Heart left ventricle (tissue), 16 donors: ENCODE measurements at regions not wholly inside any gene's neighbourhood (a gene's known extent, or its start where the extent isn't known, plus 50 kb on each side); places are given as distances from the start of the nearest gene placed in this dataset.

ENCODE experiments used
- ATAC-seq, 4 donors: fragments of 200-7000 bp; cut with Tn5 transposase; one replicate each; pipeline ENCODE4 v1.9.1; 2020 to 2022; ENCODE audit warnings: moderate library complexity in 4 of 4, mild to moderate bottlenecking in 3 of 4, moderate number of reproducible peaks in 1 of 4
- DNase-seq, 5 donors: peaks; one replicate each; pipeline ENCODE4 v3.0.0-alpha.2; 2020
- H3K27ac ChIP-seq, 12 donors: fragments of 200-600 bp; sonication (generic) in 4 of 12; one replicate each; pipeline versions ENCODE4 v1.5.0 to v1.8.0; 2016 to 2022; ENCODE audit warnings: mild to moderate bottlenecking in 2 of 12
- H3K27me3 ChIP-seq, 9 donors: fragments of 200-600 bp; sonication (generic) in 2 of 9; one replicate each; pipeline versions ENCODE4 v1.5.1 to v1.8.0; 2016 to 2022; ENCODE audit warnings: mild to moderate bottlenecking in 3 of 9
- H3K36me3 ChIP-seq, 9 donors: fragments of 200-600 bp; sonication (generic) in 2 of 9; one replicate each; pipeline versions ENCODE4 v1.5.0 to v1.8.0; 2018 to 2022; ENCODE audit warnings: mild to moderate bottlenecking in 2 of 9
- H3K4me1 ChIP-seq, 12 donors: fragments of 200-600 bp; sonication (generic) in 4 of 12; one replicate each; pipeline versions ENCODE4 v1.5.0 to v1.8.0; 2016 to 2022; ENCODE audit warnings: mild to moderate bottlenecking in 3 of 12
- H3K4me3 ChIP-seq, 12 donors: fragments of 200-600 bp; sonication (generic) in 4 of 12; one replicate each; pipeline versions ENCODE4 v1.5.0 to v1.8.0; 2017 to 2022; ENCODE audit warnings: mild to moderate bottlenecking in 9 of 12, moderate library complexity in 4 of 12
- H3K9me3 ChIP-seq, 12 donors: fragments of 200-600 bp; sonication (generic) in 4 of 12; one replicate each; pipeline versions ENCODE4 v1.5.0 to v1.8.0; 2016 to 2022; ENCODE audit warnings: mild to moderate bottlenecking in 1 of 12
- POLR2A ChIP-seq, 2 donors: fragments of 450-650 bp; IDR thresholded peaks; one replicate each; pipeline ENCODE4 v1.6.1; 2017; ENCODE audit warnings: antibody characterized with exemption in 2 of 2, mild to moderate bottlenecking in 2 of 2, moderate library complexity in 2 of 2
- WGBS, 4 donors: extraction: QIAGEN DNeasy Blood & Tissue Kit in 2 of 4; methylation state at CpG; one replicate each; pipeline versions ENCODE4 v1.1.5 to v1.1.7; 2013 to 2018; 5-methylcytosine and 5-hydroxymethylcytosine counted together
- intact Hi-C, 10 donors: fragments of 100-400 bp; cut with DNase I; formaldehyde crosslinking; loops; one replicate each; pipeline versions ENCODE4 v1.11.1 to v1.14.2; 2022
- TF ChIP-seq, protein P1 (sequence below), 12 donors: fragments of 200-600 bp; sonication (generic) in 4 of 12; IDR thresholded peaks; one replicate each; pipeline versions ENCODE4 v1.5.0 to v1.8.0; 2018 to 2022; ENCODE audit warnings: antibody characterized with exemption in 12 of 12, mild to moderate bottlenecking in 5 of 12
- donor health status: ischemic (EF 13 %, LVEDD 7.1; RV severe dilation, severe dysfunction).
- donor health status: healthy with polysubstance abuse.
- donor health status: DM: no; HTN: yes; CAD: no.
- donor health status: DM: no; HTN: no; CAD: no.
- donor health status: ischemic (EF 25% LVEDD 6.9; RV normal size, moderate dysfunction).
- donor health status: ischemic (EF 25% LVEDD 5.7; RV mildly dilated, moderate dysfunction).
- donor health status: healthy.
- donor health status: DM: yes; HTN: yes; CAD: no.
- donor health status: ischemic (EF 35%, LVEDD 5.7; RV mildly dilated, moderate dysfunction).
- donor health status: nonischemic (EF 11% LVEDD 7.7; RV severe dilation, severe dysfunction).
- donor health status: DM: yes; HTN: yes; CAD: no.
- donor health status: PGD.
- donor health status: ischemic (EF 29% LVEDD 5.4; RV normal size, mild dysfunction).
- donor health status: nonischemic (EF 23%, LVEDD 6.1; RV moderate dilation, normal function).

DNA sequence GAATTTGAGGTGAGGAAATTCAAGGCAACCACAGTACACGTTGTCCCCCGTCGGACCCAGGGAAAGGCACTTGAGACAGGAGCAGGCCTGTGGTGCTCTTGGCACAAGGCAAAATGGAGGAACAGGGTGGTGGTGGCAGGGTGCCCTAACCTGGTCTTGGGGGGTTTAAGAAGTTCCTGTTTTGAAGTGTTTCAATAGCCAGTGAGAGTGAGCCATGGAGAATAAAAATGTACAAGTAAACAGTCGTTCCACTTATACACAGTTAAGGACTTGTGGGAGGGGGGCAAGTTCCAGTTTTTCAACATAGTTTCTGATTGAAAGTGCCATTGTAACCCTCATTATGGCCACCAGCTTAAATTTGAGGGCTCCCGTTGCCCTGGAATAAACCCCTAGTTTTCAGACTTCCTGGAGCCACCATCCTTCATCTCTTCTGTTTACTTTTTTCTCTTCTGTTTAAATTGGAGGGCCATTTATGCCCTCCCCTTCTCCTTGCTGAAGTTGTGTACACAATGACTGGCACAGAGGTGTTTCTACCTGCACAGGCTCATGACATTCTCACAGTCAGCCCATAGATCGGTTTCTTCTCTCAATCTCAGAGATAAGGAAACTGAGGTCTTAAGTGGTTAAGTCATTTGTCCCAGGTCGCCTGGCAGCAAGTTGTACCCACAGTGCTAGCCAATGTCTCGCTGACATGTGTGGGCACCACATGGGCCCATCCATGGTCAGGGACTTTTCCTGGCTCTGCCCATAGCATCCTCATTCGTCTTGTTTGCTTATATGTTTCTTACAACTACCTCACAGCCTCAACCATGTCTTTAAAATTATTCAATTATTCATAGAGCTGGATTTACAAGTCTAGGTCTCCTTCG lies 66.0 kb upstream of the ST3GAL5 start:
- H3K27ac ChIP-seq, result no peak overlapping the region
- no peak for TF ChIP-seq POLR2A (IDR thresholded peaks at IDR 0.05)
- TF ChIP-seq, protein P1, sequence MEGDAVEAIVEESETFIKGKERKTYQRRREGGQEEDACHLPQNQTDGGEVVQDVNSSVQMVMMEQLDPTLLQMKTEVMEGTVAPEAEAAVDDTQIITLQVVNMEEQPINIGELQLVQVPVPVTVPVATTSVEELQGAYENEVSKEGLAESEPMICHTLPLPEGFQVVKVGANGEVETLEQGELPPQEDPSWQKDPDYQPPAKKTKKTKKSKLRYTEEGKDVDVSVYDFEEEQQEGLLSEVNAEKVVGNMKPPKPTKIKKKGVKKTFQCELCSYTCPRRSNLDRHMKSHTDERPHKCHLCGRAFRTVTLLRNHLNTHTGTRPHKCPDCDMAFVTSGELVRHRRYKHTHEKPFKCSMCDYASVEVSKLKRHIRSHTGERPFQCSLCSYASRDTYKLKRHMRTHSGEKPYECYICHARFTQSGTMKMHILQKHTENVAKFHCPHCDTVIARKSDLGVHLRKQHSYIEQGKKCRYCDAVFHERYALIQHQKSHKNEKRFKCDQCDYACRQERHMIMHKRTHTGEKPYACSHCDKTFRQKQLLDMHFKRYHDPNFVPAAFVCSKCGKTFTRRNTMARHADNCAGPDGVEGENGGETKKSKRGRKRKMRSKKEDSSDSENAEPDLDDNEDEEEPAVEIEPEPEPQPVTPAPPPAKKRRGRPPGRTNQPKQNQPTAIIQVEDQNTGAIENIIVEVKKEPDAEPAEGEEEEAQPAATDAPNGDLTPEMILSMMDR (IDR thresholded peaks at IDR 0.05), result no peak
- 91 to 94% (median 92%) methylated on average over 10 of the region's 10 CpGs for WGBS, 4 donors
- H3K36me3 ChIP-seq, result no peaks in the 10 kb centered on the region
- no peak overlapping the region for H3K4me3 ChIP-seq
- DNase-seq (no peak), ATAC-seq (no peak)
- no peaks in the 10 kb centered on the region for H3K9me3 ChIP-seq
- peaks cover 0 to 4% (median 0%) of the 10 kb centered on the region in 9 donors for H3K27me3 ChIP-seq
- intact Hi-C loops, result no loop called here
- peaks cover 0 to 10% (median under 1%) of the 10 kb centered on the region in 12 donors for H3K4me1 ChIP-seq

DNA sequence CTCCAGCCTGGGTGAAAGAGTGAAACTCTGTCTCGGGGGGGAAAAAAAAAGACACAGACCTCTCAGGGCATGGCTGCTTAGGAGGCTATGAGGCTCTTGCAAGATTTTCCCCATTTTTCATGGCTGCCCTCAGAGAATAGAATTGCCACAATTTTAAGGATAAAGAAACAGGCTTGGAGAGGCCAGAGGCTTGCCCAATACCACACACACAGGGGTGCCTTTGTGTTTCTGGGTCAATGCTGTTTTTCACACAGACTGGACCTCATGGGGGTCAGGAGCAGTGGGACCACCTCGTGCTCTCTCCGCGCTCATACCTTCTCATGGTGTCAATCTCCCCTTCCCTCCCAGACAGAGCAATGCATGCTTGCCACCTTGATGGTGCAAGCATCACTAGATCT lies 65.4 kb upstream of the ST3GAL5 start:
- H3K27me3 ChIP-seq, result peaks cover 0 to 4% (median 0%) of the 10 kb centered on the region in 9 donors
- no peak overlapping the region for H3K27ac ChIP-seq
- H3K9me3 ChIP-seq, result no peaks in the 10 kb centered on the region
- WGBS, 4 donors, result 91 to 93% (median 93%) methylated on average over 4 of the region's 4 CpGs
- intact Hi-C loops, result no loop called here
- DNase-seq (no peak), ATAC-seq (no peak)
- H3K4me1 ChIP-seq, result peaks cover 0 to 12% (median 4%) of the 10 kb centered on the region in 12 donors
- no peak for TF ChIP-seq POLR2A (IDR thresholded peaks at IDR 0.05)
- TF ChIP-seq, protein P1 (IDR thresholded peaks at IDR 0.05), result no peak
- no peak overlapping the region for H3K4me3 ChIP-seq
- H3K36me3 ChIP-seq, result no peaks in the 10 kb centered on the region

DNA sequence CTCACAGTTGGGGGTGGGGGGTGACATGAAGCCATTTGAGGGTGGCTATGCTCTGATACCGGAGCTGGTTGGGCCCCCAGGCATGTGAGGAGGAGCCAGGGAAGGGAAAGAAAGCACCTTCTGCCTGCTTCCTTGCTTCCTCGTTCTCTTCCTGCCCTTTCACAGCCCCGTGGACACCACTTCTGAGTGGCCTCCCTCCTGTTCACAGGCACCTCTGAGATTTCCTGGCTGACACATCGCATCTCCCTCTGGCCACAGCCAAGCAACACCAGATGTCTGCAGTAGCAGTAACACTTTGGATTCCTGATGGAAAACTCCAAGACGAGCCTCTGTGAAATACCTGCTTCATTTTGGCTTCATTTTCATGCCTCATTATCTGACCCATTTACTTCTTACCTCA lies 64.7 kb upstream of the ST3GAL5 start:
- TF ChIP-seq, protein P1 (IDR thresholded peaks at IDR 0.05), result no peak
- no peak for TF ChIP-seq POLR2A (IDR thresholded peaks at IDR 0.05)
- Histone ChIP-seq H3K9me3 (no peaks in the 10 kb centered on the region), H3K27me3 (peaks cover 0 to 4% (median 0%) of the 10 kb centered on the region in 9 donors), H3K4me1 (peaks cover 0 to 12% (median 7%) of the 10 kb centered on the region in 12 donors), H3K4me3 (no peak overlapping the region), H3K36me3 (no peaks in the 10 kb centered on the region), H3K27ac (no peak overlapping the region)
- ATAC-seq, result no peak
- WGBS, 4 donors, result 48 to 55% (median 52%) methylated on average over 4 to 5 of the region's 5 CpGs
- no peak for DNase-seq
- intact Hi-C loops, result no loop called here

DNA sequence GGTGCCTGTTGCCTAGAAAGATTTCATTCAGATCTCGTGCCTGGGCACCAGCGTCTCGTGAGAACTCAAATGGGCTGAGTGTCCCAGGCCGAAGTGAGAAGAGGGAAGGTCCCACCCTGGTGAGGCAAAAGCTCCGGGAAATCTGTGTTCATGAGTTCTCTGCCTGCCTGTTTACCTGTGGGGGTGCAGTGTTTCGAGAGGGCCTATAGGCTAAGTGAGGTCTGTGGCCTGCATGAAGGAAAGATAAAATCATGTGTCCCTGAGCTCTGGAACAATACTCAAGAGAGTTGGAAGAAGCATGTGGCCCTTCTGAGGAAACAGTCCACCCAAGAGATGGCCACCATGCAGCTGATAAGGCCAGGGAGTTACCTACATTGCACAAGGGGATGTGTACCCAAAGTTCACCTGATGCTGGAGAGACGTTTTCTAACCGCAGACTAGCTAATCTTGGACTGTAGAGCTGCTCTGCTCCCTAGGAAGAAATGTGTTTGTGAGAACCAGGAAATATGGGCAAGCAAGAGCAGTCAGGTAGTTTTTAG lies 63.5 kb upstream of the ST3GAL5 start:
- no peak for ATAC-seq
- Histone ChIP-seq H3K9me3 (peaks cover 0 to 10% (median 1%) of the 10 kb centered on the region in 12 donors), H3K27ac (no peak overlapping the region), H3K27me3 (peaks cover 0 to 4% (median 0%) of the 10 kb centered on the region in 9 donors), H3K4me1 (peaks cover 0 to 12% (median 7%) of the 10 kb centered on the region in 12 donors), H3K4me3 (no peak overlapping the region), H3K36me3 (no peaks in the 10 kb centered on the region)
- 95 to 96% (median 96%) methylated on average over 8 of the region's 8 CpGs for WGBS, 4 donors
- no peak for TF ChIP-seq POLR2A (IDR thresholded peaks at IDR 0.05)
- TF ChIP-seq, protein P1 (IDR thresholded peaks at IDR 0.05), result no peak
- no peak for DNase-seq
- intact Hi-C loops, result no loop called here
